HCT116 (cell line): ENCODE measurements at regions not wholly inside any gene's neighbourhood (a gene's known extent, or its start where the extent isn't known, plus 50 kb on each side); places are given as distances from the start of the nearest gene placed in this dataset.

Experiments used
- ATAC-seq: fragments of 200-7000 bp; cut with Tn5 transposase; 2 replicates; pipeline ENCODE4 v1.9.1; 2020; ENCODE audit warnings: mild to moderate bottlenecking, moderate library complexity
- BruUV-seq: library from RNA; stranded (reverse); fragments of 400-500 nt; replicated peaks from 2 replicates; lab custom pipeline; 2021; lab: Mats Ljungman, UMichigan
- CTCF ChIA-PET: fragments of 300-600 bp; sonication (Branson Sonifier 250); formaldehyde crosslinking; loops from one replicate; lab custom pipeline; 2021; ENCODE audit warnings: antibody characterized with exemption; lab: Charles Lee
- POLR2A ChIA-PET: fragments of 300-600, 350-600 bp; sonication (Branson Sonifier 250); formaldehyde crosslinking; loops from one replicate; lab custom pipeline; 2021; ENCODE audit warnings: antibody characterized with exemption; lab: Charles Lee
- RAD21 ChIA-PET, 2 experiments: fragments of 300-600 bp; sonication (Branson Sonifier 250); formaldehyde crosslinking; loops; one replicate each; lab custom pipeline; 2023; ENCODE audit warnings: low total read pairs in 2 of 2; ENCODE audit not compliant: uncharacterized antibody in 2 of 2, unreplicated experiment in 2 of 2, low non-redundant PET in 1 of 2; lab: Charles Lee
- DNase-seq: peaks from one replicate; pipeline ENCODE4 v3.0.0-alpha.2; 2010; ENCODE audit warnings: low read depth, low spot score
- H2AFZ ChIP-seq: fragments of 200-600 bp; shearing (Covaris generic), sonication (generic); 2 replicates; pipeline ENCODE4 v1.6.1; 2017; ENCODE audit warnings: low read depth, mixed run types, mixed read lengths, antibody characterized with exemption, low read length; ENCODE audit not compliant: poor library complexity, severe bottlenecking
- H3K27ac ChIP-seq: 2 replicates; pipeline ENCODE4 v1.5.1; 2012; ENCODE audit warnings: low read depth, low read length
- H3K27me3 ChIP-seq: fragments of 200-600 bp; sonication (generic); 2 replicates; pipeline ENCODE4 v1.6.1; 2016; ENCODE audit warnings: mixed run types, low read length, mixed read lengths; ENCODE audit not compliant: insufficient read depth
- H3K36me3 ChIP-seq, 2 experiments: fragments of 200-500 bp in 1 of 2; fragments of 200-600 bp in 1 of 2; sonication (Bioruptor generic) in 1 of 2; sonication (generic) in 1 of 2; 2 replicates each; pipeline versions ENCODE4 v1.5.1 to v1.6.1; 2014 to 2016; ENCODE audit warnings: low read length in 2 of 2, inconsistent platforms in 1 of 2, mixed read lengths in 1 of 2, mixed run types in 1 of 2; ENCODE audit not compliant: insufficient read depth in 2 of 2, control insufficient read depth in 1 of 2
- H3K4me1 ChIP-seq, 2 experiments: fragments of 200-600 bp in 1 of 2; sonication (generic) in 1 of 2; 2 replicates each; pipeline versions ENCODE4 v1.5.1 to v1.6.1; 2012 to 2017; ENCODE audit warnings: low read length in 2 of 2, inconsistent platforms in 1 of 2, mild to moderate bottlenecking in 1 of 2, mixed read lengths in 1 of 2, mixed run types in 1 of 2, moderate library complexity in 1 of 2; ENCODE audit not compliant: insufficient read depth in 2 of 2, control insufficient read depth in 1 of 2
- H3K4me2 ChIP-seq: fragments of 200-600 bp; sonication (generic); 2 replicates; pipeline ENCODE4 v1.6.1; 2017; ENCODE audit warnings: mixed run types, low read length, mixed read lengths
- H3K4me3 ChIP-seq, 2 experiments: fragments of 200-600 bp in 1 of 2; sonication (generic) in 1 of 2; replicated peaks in 1 of 2; 2 replicates each; pipeline ENCODE4 v1.5.1; 2011 to 2016; ENCODE audit warnings: low read length in 2 of 2, control low read depth in 1 of 2, low read depth in 1 of 2, mild to moderate bottlenecking in 1 of 2, mixed read lengths in 1 of 2, mixed run types in 1 of 2
- H3K79me2 ChIP-seq: fragments of 200-600 bp; sonication (generic); 2 replicates; pipeline ENCODE4 v1.6.1; 2017; ENCODE audit warnings: mild to moderate bottlenecking, mixed run types, low read length, moderate library complexity, mixed read lengths; ENCODE audit not compliant: insufficient read depth
- H3K9ac ChIP-seq: fragments of 200-600 bp; sonication (generic); 2 replicates; pipeline ENCODE4 v1.6.1; 2016; ENCODE audit warnings: low read length, mixed read lengths
- H3K9me2 ChIP-seq: fragments of 200-600 bp; sonication (generic), shearing (Covaris generic); 2 replicates; pipeline ENCODE4 v1.6.1; 2017; ENCODE audit warnings: mixed run types, mild to moderate bottlenecking, moderate library complexity; ENCODE audit not compliant: insufficient read depth
- H3K9me3 ChIP-seq, 2 experiments: fragments of 200-500 bp in 1 of 2; fragments of 200-600 bp in 1 of 2; sonication (Bioruptor generic) in 1 of 2; sonication (generic) in 1 of 2; 2 replicates each; pipeline ENCODE4 v1.6.1; 2014 to 2017; ENCODE audit warnings: low read length in 2 of 2, mixed read lengths in 2 of 2, inconsistent platforms in 1 of 2, low read depth in 1 of 2, mild to moderate bottlenecking in 1 of 2, mixed run types in 1 of 2, moderate library complexity in 1 of 2; ENCODE audit not compliant: control insufficient read depth in 1 of 2, insufficient read depth in 1 of 2
- H4K20me1 ChIP-seq: fragments of 200-600 bp; sonication (generic), shearing (Covaris generic); 2 replicates; pipeline ENCODE4 v1.6.1; 2017; ENCODE audit warnings: mixed run types, mild to moderate bottlenecking, moderate library complexity; ENCODE audit not compliant: insufficient read depth
- CEBPB ChIP-seq: IDR thresholded peaks from 2 replicates; pipeline ENCODE4 v1.6.1; 2012; ENCODE audit warnings: low read depth
- EGR1 ChIP-seq: IDR thresholded peaks from 2 replicates; pipeline ENCODE4 v1.6.1; 2012; ENCODE audit warnings: low read depth
- FOSL1 ChIP-seq: IDR thresholded peaks from 2 replicates; pipeline ENCODE4 v1.6.1; 2012; ENCODE audit warnings: low read depth
- JUND ChIP-seq: IDR thresholded peaks from 2 replicates; pipeline ENCODE4 v1.6.1; 2012
- POLR2A ChIP-seq: IDR thresholded peaks from 2 replicates; pipeline ENCODE4 v1.7.0; 2011; ENCODE audit warnings: borderline replicate concordance; ENCODE audit not compliant: insufficient read depth, insufficient read length; ENCODE audit errors: extremely low read depth
- ZFX ChIP-seq: fragments of 450-650 bp; IDR thresholded peaks from 2 replicates; pipeline ENCODE4 v1.6.1; 2017
- ZNF274 ChIP-seq: fragments of 200-500 bp; sonication (Bioruptor generic); IDR thresholded peaks from 2 replicates; pipeline ENCODE4 v1.6.1; 2014; ENCODE audit warnings: mild to moderate bottlenecking, low read depth, low read length, inconsistent platforms
- intact Hi-C: fragments of 100-400 bp; cut with micrococcal nuclease; formaldehyde crosslinking; loops from 2 replicates; pipeline ENCODE4 v1.10.0; 2022
- TF ChIP-seq, protein P1 (sequence below), 3 experiments: fragments of 200-600 bp in 1 of 3; sonication (generic) in 1 of 3; IDR thresholded peaks in 2 of 3; conservative IDR thresholded peaks in 1 of 3; 2 replicates each; pipeline ENCODE4 v1.5.1; 2012 to 2017; ENCODE audit warnings: low read depth in 2 of 3, low read length in 2 of 3, antibody characterized with exemption in 1 of 3, borderline replicate concordance in 1 of 3, control low read depth in 1 of 3, mild to moderate bottlenecking in 1 of 3, mixed read lengths in 1 of 3, mixed run types in 1 of 3, moderate library complexity in 1 of 3; ENCODE audit not compliant: insufficient read depth in 1 of 3
- TF ChIP-seq, protein P2 (sequence below): IDR thresholded peaks from 2 replicates; pipeline ENCODE4 v1.6.1; 2012
- TF ChIP-seq, protein P3 (sequence below): IDR thresholded peaks from 2 replicates; pipeline ENCODE4 v1.6.1; 2011; ENCODE audit warnings: mild to moderate bottlenecking, low read length, moderate library complexity; ENCODE audit not compliant: insufficient replicate concordance; ENCODE audit errors: extremely low read depth

DNA sequence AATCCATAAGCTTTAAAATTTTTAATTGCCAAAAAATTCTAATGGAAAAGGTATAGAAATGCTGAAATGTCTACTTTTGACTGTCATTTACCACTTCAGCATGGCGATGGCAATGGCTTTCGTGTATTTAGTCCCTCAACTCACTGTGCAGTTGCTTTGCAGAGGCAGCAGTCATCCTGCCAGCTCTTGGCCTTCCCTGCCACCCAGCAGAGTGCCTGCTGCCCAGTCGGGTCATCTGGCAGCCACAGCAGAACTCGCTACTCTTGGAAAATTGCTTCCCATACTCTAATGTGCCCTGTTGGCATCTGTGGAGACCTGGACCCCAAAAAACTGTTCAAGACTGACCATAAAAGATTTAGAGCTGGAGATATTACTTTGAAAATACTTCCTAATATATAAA, 383.2 kb downstream of the UQCRFS1 start:
- CTCF ChIA-PET, result no interaction called here
- TF ChIP-seq, protein P1, sequence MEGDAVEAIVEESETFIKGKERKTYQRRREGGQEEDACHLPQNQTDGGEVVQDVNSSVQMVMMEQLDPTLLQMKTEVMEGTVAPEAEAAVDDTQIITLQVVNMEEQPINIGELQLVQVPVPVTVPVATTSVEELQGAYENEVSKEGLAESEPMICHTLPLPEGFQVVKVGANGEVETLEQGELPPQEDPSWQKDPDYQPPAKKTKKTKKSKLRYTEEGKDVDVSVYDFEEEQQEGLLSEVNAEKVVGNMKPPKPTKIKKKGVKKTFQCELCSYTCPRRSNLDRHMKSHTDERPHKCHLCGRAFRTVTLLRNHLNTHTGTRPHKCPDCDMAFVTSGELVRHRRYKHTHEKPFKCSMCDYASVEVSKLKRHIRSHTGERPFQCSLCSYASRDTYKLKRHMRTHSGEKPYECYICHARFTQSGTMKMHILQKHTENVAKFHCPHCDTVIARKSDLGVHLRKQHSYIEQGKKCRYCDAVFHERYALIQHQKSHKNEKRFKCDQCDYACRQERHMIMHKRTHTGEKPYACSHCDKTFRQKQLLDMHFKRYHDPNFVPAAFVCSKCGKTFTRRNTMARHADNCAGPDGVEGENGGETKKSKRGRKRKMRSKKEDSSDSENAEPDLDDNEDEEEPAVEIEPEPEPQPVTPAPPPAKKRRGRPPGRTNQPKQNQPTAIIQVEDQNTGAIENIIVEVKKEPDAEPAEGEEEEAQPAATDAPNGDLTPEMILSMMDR (IDR thresholded peaks at IDR 0.05 in 2 of 3, conservative IDR thresholded peaks at IDR 0.05 in 1 of 3; ENCODE audit: borderline replicate concordance in 1 of 3, insufficient read depth in 1 of 3, low read depth in 2 of 3, low read length in 2 of 3), result no peak
- TF ChIP-seq EGR1 (no peak), FOSL1 (no peak), ZNF274 (no peak), CEBPB (no peak), JUND (no peak), ZFX (no peak), POLR2A (no peak)
- TF ChIP-seq, protein P2, sequence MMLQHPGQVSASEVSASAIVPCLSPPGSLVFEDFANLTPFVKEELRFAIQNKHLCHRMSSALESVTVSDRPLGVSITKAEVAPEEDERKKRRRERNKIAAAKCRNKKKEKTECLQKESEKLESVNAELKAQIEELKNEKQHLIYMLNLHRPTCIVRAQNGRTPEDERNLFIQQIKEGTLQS, result no peak
- TF ChIP-seq, protein P3, sequence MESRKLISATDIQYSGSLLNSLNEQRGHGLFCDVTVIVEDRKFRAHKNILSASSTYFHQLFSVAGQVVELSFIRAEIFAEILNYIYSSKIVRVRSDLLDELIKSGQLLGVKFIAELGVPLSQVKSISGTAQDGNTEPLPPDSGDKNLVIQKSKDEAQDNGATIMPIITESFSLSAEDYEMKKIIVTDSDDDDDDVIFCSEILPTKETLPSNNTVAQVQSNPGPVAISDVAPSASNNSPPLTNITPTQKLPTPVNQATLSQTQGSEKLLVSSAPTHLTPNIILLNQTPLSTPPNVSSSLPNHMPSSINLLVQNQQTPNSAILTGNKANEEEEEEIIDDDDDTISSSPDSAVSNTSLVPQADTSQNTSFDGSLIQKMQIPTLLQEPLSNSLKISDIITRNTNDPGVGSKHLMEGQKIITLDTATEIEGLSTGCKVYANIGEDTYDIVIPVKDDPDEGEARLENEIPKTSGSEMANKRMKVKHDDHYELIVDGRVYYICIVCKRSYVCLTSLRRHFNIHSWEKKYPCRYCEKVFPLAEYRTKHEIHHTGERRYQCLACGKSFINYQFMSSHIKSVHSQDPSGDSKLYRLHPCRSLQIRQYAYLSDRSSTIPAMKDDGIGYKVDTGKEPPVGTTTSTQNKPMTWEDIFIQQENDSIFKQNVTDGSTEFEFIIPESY, result no peak
- intact Hi-C loops, result no loop called here

More for the DNA sequence above, 383.2 kb downstream of the UQCRFS1 start:
- POLR2A ChIA-PET, result no interaction called here
- no peak overlapping the region for H3K4me2 ChIP-seq
- H3K79me2 ChIP-seq, result no peaks in the 10 kb centered on the region
- no peak overlapping the region for H3K4me3 ChIP-seq
- ATAC-seq, result no peak
- no peaks in the 10 kb centered on the region for H3K4me1 ChIP-seq
- no peak overlapping the region for H3K27ac ChIP-seq
- BruUV-seq, result no TSS peak
- no peak overlapping the region for H2AFZ ChIP-seq
- no peaks in the 10 kb centered on the region for H3K36me3 ChIP-seq
- no peaks in the 10 kb centered on the region for H3K9me2 ChIP-seq
- H3K9ac ChIP-seq, result no peak overlapping the region
- no peak for DNase-seq
- H3K27me3 ChIP-seq, result no peaks in the 10 kb centered on the region
- RAD21 ChIA-PET, result no interaction called here
- peaks cover under 1 to 27% of the 10 kb centered on the region in 2 experiments; a peak in 2 of 4 replicates for H3K9me3 ChIP-seq
- no peaks in the 10 kb centered on the region for H4K20me1 ChIP-seq
